HUES6 (cell line): ENCODE measurements at regions not wholly inside any gene's neighbourhood (a gene's known extent, or its start where the extent isn't known, plus 50 kb on each side); places are given as distances from the start of the nearest gene placed in this dataset.
"Not testable (repeated sequence)": the region's sequence is repeated elsewhere in the genome, so short reads cannot be mapped to it uniquely, and the experiment has no call there.

Experiments
- H3K27ac ChIP-seq: 2 replicates; pipeline ENCODE4 v1.7.0; 2013; ENCODE audit warnings: low read depth, mild to moderate bottlenecking, low read length, inconsistent platforms
- H3K27me3 ChIP-seq: 2 replicates; pipeline ENCODE4 v1.6.1; 2013; ENCODE audit warnings: low read length; ENCODE audit not compliant: control insufficient read depth, insufficient read depth
- H3K36me3 ChIP-seq: 2 replicates; pipeline ENCODE4 v1.6.1; 2013; ENCODE audit warnings: low read length; ENCODE audit not compliant: control insufficient read depth, insufficient read depth
- H3K4me1 ChIP-seq: 2 replicates; pipeline ENCODE4 v1.6.1; 2013; ENCODE audit warnings: low read length; ENCODE audit not compliant: control insufficient read depth, insufficient read depth
- H3K4me3 ChIP-seq: 2 replicates; pipeline ENCODE4 v1.5.1; 2013; ENCODE audit warnings: low read depth, low read length
- H3K9ac ChIP-seq: one replicate; pipeline ENCODE4 v1.6.1; 2013; ENCODE audit warnings: mild to moderate bottlenecking, low read length
- H3K9me3 ChIP-seq: 2 replicates; pipeline ENCODE4 v1.6.1; 2013; ENCODE audit warnings: low read depth, low read length; ENCODE audit not compliant: control insufficient read depth, insufficient read depth

DNA sequence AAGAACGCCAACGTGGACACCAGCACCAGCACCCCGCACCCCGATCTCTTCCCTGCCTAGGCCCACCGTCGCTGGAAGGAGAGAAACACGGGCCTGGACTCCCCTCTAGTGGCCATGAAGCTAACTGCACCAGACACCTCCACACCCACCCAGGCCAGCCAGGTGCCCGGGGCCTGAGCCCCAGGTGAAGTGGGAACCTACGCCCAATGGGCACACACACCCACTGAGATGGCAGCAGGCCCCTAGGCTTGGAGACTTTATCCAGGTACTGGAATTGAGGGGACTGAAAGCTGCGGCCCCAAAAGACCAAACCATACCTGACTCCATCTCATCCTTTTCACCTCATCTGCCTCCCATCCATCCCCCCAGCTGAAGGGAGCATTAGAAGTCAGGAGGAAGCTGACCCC, 81.0 kb downstream of the BUD13 start:
- Histone ChIP-seq H3K4me1 (peaks cover 30% of the 10 kb centered on the region), H3K27ac (no peak overlapping the region), H3K9me3 (no peaks in the 10 kb centered on the region), H3K9ac (no peak overlapping the region), H3K36me3 (no peaks in the 10 kb centered on the region), H3K27me3 (no peaks in the 10 kb centered on the region), H3K4me3 (no peak overlapping the region)

- peaks cover 21% of the 10 kb centered on the region for H3K4me1 ChIP-seq
- H3K4me3 ChIP-seq = no peak overlapping the region
- no peaks in the 10 kb centered on the region for H3K27me3 ChIP-seq
- H3K9me3 ChIP-seq = no peaks in the 10 kb centered on the region
- H3K9ac ChIP-seq = no peak overlapping the region
- no peaks in the 10 kb centered on the region for H3K36me3 ChIP-seq
- H3K27ac ChIP-seq = no peak overlapping the region
These were observed 82.2 kb downstream of the BUD13 start for GRCh38 chr11:116690611-116691010.

DNA sequence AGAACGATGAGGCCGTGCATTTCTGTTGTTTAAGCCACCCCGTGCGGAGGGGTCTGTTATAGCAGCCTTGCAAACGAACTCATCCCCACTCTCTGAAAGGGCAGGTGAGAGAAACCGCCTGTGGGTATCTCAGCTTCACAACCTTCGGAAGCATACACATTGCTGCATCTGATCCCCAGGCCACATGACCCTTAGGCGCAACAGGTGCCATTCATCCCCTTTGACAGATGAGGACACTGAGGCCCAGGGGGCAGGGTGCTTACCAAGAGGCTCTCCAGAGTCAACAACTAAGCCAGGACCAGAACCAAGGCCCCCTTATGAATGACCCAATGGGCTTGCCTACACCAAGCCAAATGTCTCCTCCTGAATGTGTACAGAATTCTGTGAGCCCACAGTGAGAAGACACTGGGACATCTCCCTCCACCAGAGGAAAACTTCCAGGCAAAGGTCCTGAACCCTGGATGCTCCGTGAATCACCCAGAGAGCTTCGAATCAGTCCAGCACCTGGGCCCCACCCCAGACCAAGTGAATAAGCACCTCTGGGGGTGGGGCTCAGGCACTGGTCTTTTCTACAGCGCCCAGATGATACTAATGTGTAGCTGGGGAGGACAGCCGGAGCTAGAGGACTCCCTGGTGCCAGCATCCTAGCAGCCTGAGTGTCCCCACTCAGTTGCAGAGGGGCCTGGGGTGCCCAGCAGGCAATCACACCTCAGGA, 83.2 kb downstream of the BUD13 start:
- H3K4me3 ChIP-seq = no peak overlapping the region
- H3K27me3 ChIP-seq = no peaks in the 10 kb centered on the region
- H3K36me3 ChIP-seq = no peaks in the 10 kb centered on the region
- H3K9ac ChIP-seq = no peak overlapping the region
- no peaks in the 10 kb centered on the region for H3K9me3 ChIP-seq
- no peak overlapping the region for H3K27ac ChIP-seq
- peaks cover 21% of the 10 kb centered on the region for H3K4me1 ChIP-seq

- H3K9ac ChIP-seq = no peak overlapping the region
- no peaks in the 10 kb centered on the region for H3K9me3 ChIP-seq
- peak overlapping the region; percentile 26; the same call in 1 of the 2 replicates for H3K27ac ChIP-seq
- H3K4me3 ChIP-seq = no peak overlapping the region
- H3K36me3 ChIP-seq = no peaks in the 10 kb centered on the region
- peaks cover 21% of the 10 kb centered on the region for H3K4me1 ChIP-seq
- no peaks in the 10 kb centered on the region for H3K27me3 ChIP-seq
These were observed 84.6 kb downstream of the BUD13 start for GRCh38 chr11:116688202-116688540.

DNA sequence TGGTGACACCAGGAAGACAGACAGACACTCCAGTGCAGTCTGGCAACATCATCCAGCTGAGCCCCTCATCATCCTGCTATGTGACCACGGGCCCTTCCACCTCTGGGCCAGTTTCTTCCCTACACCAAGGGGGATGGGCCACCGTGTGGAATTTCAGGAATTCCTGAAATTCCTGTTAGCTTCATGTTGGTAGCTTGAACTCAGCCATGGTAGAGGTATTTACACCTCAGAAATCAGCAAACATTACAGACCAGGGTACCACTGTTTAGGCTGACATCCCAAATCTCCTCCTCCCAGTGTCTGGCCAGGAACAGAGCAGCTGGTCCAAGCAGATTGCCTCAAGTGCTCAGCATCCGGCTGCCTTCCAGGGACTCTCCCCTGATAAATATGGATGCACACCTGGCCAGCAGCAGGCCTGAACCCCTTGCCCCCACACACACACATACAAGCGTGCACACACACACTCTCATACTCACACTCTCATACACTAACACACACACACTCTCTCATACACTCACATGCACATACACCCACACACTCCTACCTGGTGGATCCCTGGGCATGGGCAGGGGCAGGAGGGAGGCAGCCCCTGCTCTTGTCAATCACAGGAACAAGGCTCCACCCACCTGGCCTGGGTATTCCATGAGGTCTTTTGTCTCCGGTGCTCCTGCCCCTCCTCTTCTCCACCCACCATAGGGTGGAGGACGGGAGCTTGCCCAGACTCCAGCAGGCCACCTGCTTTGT, 85.2 kb downstream of the BUD13 start:
- Histone ChIP-seq H3K27ac (peak overlapping the region; percentile 26), H3K9ac (peak overlapping the region; percentile 55), H3K36me3 (no peaks in the 10 kb centered on the region), H3K9me3 (no peaks in the 10 kb centered on the region), H3K27me3 (no peaks in the 10 kb centered on the region), H3K4me3 (peak overlapping the region; percentile 35), H3K4me1 (peaks cover 21% of the 10 kb centered on the region)

GRCh38 chr11:116686866-116687265, 85.9 kb downstream of the BUD13 start:
- Histone ChIP-seq H3K9ac (no peak overlapping the region), H3K27me3 (no peaks in the 10 kb centered on the region), H3K27ac (no peak overlapping the region), H3K36me3 (no peaks in the 10 kb centered on the region), H3K4me1 (peaks cover 21% of the 10 kb centered on the region), H3K4me3 (no peak overlapping the region), H3K9me3 (no peaks in the 10 kb centered on the region)

GRCh38 chr11:116683982-116684381, 88.8 kb downstream of the BUD13 start:
- Histone ChIP-seq H3K4me1 (peaks cover 21% of the 10 kb centered on the region), H3K36me3 (no peaks in the 10 kb centered on the region), H3K9ac (no peak overlapping the region), H3K9me3 (no peaks in the 10 kb centered on the region), H3K27me3 (no peaks in the 10 kb centered on the region), H3K27ac (no peak overlapping the region), H3K4me3 (no peak overlapping the region)

DNA sequence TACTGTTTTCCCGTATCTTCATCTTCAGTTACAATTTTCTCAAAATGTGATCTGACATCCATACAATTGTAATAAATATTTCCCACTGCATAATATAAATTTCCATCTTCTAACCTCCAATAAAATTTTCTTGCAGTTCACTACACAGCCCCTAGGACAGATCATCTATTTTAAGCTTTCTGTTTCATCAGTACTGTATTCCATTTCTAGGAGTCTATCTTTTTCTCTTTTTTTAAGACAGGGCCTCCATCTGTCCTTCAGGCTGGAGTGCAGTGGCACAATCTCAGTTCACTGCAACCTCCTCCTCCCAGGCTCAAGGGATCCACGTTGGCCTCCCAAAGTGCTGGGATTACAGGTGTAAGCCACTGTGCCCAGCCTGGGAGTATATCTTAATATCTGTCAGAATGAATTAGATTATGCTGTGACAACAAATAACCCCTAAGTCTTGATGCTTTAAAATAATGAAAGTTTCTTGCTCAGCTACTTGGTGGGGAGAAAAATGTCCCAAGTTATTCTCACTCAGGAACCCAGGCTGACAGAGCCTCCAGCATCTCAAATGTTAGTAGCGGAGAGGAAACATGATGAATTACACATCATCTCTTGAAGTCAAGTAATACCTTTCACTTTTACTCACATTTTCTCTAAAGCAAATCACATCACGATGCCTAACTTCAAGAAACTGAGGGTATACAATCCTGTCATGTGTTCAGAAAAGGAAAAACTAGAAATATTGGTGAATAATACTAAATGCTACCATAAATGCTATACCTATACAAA, 92.2 kb downstream of the BUD13 start:
- Histone ChIP-seq H3K4me3 (no peak overlapping the region), H3K9ac (no peak overlapping the region), H3K27me3 (no peaks in the 10 kb centered on the region), H3K27ac (no peak overlapping the region), H3K36me3 (no peaks in the 10 kb centered on the region), H3K4me1 (no peaks in the 10 kb centered on the region), H3K9me3 (no peaks in the 10 kb centered on the region)

GRCh38 chr11:116678887-116679286, 93.9 kb downstream of the BUD13 start:
- Histone ChIP-seq H3K4me3 (no peak overlapping the region), H3K36me3 (no peaks in the 10 kb centered on the region), H3K27ac (no peak overlapping the region), H3K9ac (no peak overlapping the region), H3K27me3 (no peaks in the 10 kb centered on the region), H3K9me3 (no peaks in the 10 kb centered on the region), H3K4me1 (no peaks in the 10 kb centered on the region)

- H3K9ac ChIP-seq, H3K9me3 ChIP-seq, H3K27me3 ChIP-seq, H3K36me3 ChIP-seq, H3K4me1 ChIP-seq, H3K4me3 ChIP-seq, H3K27ac ChIP-seq: not testable (repeated sequence)
These were observed 105.5 kb downstream of the BUD13 start for GRCh38 chr11:116667318-116667717.

DNA sequence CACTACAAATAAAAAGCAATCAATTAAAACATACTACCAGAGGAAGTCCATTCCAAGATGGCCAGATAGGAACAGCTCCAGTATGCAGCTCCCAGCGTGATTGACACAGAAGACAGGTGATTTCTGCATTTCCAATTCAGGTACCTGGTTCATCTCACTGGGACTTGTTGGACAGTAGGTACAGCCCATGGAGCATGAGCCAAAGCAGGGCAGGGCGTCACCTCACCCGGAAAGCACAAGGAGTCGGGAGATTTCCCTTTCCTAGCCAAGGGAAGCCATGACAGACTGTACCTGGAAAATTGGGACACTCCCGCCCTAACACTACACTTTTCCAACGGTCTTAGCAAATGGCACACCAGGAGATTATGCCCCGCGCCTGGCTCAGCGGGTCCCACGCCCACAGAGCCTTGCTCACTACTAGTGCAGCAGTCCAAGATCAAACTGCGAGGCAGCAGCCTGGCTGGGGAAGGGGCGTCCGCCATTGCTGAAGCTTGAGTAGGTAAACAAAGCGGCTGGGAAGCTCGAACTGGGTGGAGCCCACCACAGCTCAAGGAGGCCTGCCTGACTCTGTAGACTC, 106.0 kb downstream of the BUD13 start:
- not testable (repeated sequence) for H3K27ac ChIP-seq, H3K9me3 ChIP-seq, H3K4me1 ChIP-seq, H3K27me3 ChIP-seq, H3K36me3 ChIP-seq, H3K4me3 ChIP-seq, H3K9ac ChIP-seq
